ENCODE measurements at regions not wholly inside any gene's neighbourhood (a gene's known extent, or its start where the extent isn't known, plus 50 kb on each side); places are given as distances from the start of the nearest gene placed in this dataset.

DNA sequence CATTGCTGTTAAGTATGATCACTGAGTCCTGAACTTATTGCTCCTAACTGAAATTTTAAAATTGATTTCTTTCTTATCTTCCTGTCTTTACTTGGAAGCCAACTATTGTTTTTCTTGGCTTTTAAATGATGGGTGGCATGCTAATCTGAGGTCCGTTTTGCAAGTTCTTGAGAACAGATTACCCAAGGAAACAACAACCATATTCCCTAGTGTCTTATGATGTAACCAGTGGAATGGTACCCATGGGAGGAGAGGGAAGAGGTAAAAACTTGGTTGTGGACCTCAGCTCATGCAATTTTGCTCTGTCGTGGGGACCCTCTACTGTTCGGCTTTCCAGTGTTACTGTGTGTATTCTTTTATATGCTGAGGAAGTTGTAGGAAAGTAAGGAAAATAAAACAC, 454.8 kb upstream of the ADAMTS5 start:
- no peak overlapping the region for H3K4me3 ChIP-seq (ENCODE audit: low read length, poor library complexity, severe bottlenecking)
- no peak overlapping the region for H3K4me2 ChIP-seq (ENCODE audit: low read depth, low read length, poor library complexity, severe bottlenecking)
- H3K9me2 ChIP-seq (replicated peaks; ENCODE audit: low read depth, low read length), result no peaks in the 10 kb centered on the region
- H3K9ac ChIP-seq (ENCODE audit: low read depth, low read length, poor library complexity, severe bottlenecking), result no peak overlapping the region
- no peaks in the 10 kb centered on the region for H4K20me1 ChIP-seq (ENCODE audit: insufficient read depth, low read length, poor library complexity, severe bottlenecking)
- no peaks in the 10 kb centered on the region for H3K36me3 ChIP-seq (ENCODE audit: insufficient read depth, low read length)
- H3K79me2 ChIP-seq (ENCODE audit: insufficient read depth, low read length), result no peaks in the 10 kb centered on the region
- TF ChIP-seq CTCF (conservative IDR thresholded peaks at IDR 0.05; ENCODE audit: low read length) (no peak), EZH2phosphoT487 (IDR thresholded peaks at IDR 0.05; ENCODE audit: borderline replicate concordance) (no peak)
- no peak overlapping the region for H2AFZ ChIP-seq (ENCODE audit: low read length)
- H3F3A ChIP-seq (ENCODE audit: low read depth), result no peaks in the 10 kb centered on the region
- no peaks in the 10 kb centered on the region for H3K27me3 ChIP-seq (ENCODE audit: insufficient read depth, low read length, poor library complexity, severe bottlenecking)
- H3K9me3 ChIP-seq (ENCODE audit: insufficient read depth, low read depth, low read length), result no peaks in the 10 kb centered on the region; the same call in 1 of the 2 replicates
- no peaks in the 10 kb centered on the region for H3K4me1 ChIP-seq (ENCODE audit: insufficient read depth, low read length, poor library complexity, severe bottlenecking)

GRCh38 chr21:27419153-27419552, 452.3 kb upstream of the ADAMTS5 start:
- Histone ChIP-seq H4K20me1 (ENCODE audit: insufficient read depth, low read length, poor library complexity, severe bottlenecking) (no peaks in the 10 kb centered on the region), H3K4me2 (ENCODE audit: low read depth, low read length, poor library complexity, severe bottlenecking) (no peak overlapping the region)

GRCh38 chr21:27418346-27418745, 451.5 kb upstream of the ADAMTS5 start:
- Histone ChIP-seq H3F3A (ENCODE audit: low read depth) (no peaks in the 10 kb centered on the region), H3K9me3 (ENCODE audit: insufficient read depth, low read depth, low read length) (no peaks in the 10 kb centered on the region; the same call in 1 of the 2 replicates), H3K9ac (ENCODE audit: low read depth, low read length, poor library complexity, severe bottlenecking) (no peak overlapping the region), H3K4me2 (ENCODE audit: low read depth, low read length, poor library complexity, severe bottlenecking) (no peak overlapping the region), H3K9me2 (replicated peaks; ENCODE audit: low read depth, low read length) (no peaks in the 10 kb centered on the region), H3K4me3 (ENCODE audit: low read length, poor library complexity, severe bottlenecking) (no peak overlapping the region), H3K79me2 (ENCODE audit: insufficient read depth, low read length) (no peaks in the 10 kb centered on the region), H3K4me1 (ENCODE audit: insufficient read depth, low read length, poor library complexity, severe bottlenecking) (no peaks in the 10 kb centered on the region), H2AFZ (ENCODE audit: low read length) (no peak overlapping the region), H3K36me3 (ENCODE audit: insufficient read depth, low read length) (no peaks in the 10 kb centered on the region), H4K20me1 (ENCODE audit: insufficient read depth, low read length, poor library complexity, severe bottlenecking) (no peaks in the 10 kb centered on the region), H3K27me3 (ENCODE audit: insufficient read depth, low read length, poor library complexity, severe bottlenecking) (no peaks in the 10 kb centered on the region)
- TF ChIP-seq CTCF (conservative IDR thresholded peaks at IDR 0.05; ENCODE audit: low read length), result no peak
- TF ChIP-seq EZH2phosphoT487 (IDR thresholded peaks at IDR 0.05; ENCODE audit: borderline replicate concordance), result no peak

More at GRCh38 chr21:27419153-27419552, 452.3 kb upstream of the ADAMTS5 start:
- no peak overlapping the region for H2AFZ ChIP-seq (ENCODE audit: low read length)
- H3K36me3 ChIP-seq (ENCODE audit: insufficient read depth, low read length), result no peaks in the 10 kb centered on the region
- no peaks in the 10 kb centered on the region for H3K79me2 ChIP-seq (ENCODE audit: insufficient read depth, low read length)
- no peaks in the 10 kb centered on the region for H3K4me1 ChIP-seq (ENCODE audit: insufficient read depth, low read length, poor library complexity, severe bottlenecking)
- no peak for TF ChIP-seq EZH2phosphoT487 (IDR thresholded peaks at IDR 0.05; ENCODE audit: borderline replicate concordance)
- TF ChIP-seq CTCF (conservative IDR thresholded peaks at IDR 0.05; ENCODE audit: low read length), result no peak
- H3K9me3 ChIP-seq (ENCODE audit: insufficient read depth, low read depth, low read length), result no peaks in the 10 kb centered on the region; the same call in 1 of the 2 replicates
- H3F3A ChIP-seq (ENCODE audit: low read depth), result no peaks in the 10 kb centered on the region
- H3K4me3 ChIP-seq (ENCODE audit: low read length, poor library complexity, severe bottlenecking), result no peak overlapping the region
- H3K9me2 ChIP-seq (replicated peaks; ENCODE audit: low read depth, low read length), result no peaks in the 10 kb centered on the region
- H3K9ac ChIP-seq (ENCODE audit: low read depth, low read length, poor library complexity, severe bottlenecking), result no peak overlapping the region
- no peaks in the 10 kb centered on the region for H3K27me3 ChIP-seq (ENCODE audit: insufficient read depth, low read length, poor library complexity, severe bottlenecking)

All from Loucy (cell line).